GM21423 (cell line): ENCODE measurements at regions not wholly inside any gene's neighbourhood (a gene's known extent, or its start where the extent isn't known, plus 50 kb on each side); places are given as distances from the start of the nearest gene placed in this dataset.
A peak's percentile ranks its signal among the peaks of the same experiment; 100 is the strongest.

Experiments
- ATAC-seq: cut with Tn5 transposase; IDR thresholded peaks from one replicate; pipeline ENCODE4 v1.9.1; 2021; ENCODE audit warnings: mild to moderate bottlenecking, moderate library complexity; ENCODE audit not compliant: unreplicated experiment

- ATAC-seq = no peak
Measured at GRCh38 chr1:232218955-232219865, 410.7 kb downstream of the SIPA1L2 start.

GRCh38 chr1:232213928-232214327, 416.0 kb downstream of the SIPA1L2 start:
- ATAC-seq = no peak

DNA sequence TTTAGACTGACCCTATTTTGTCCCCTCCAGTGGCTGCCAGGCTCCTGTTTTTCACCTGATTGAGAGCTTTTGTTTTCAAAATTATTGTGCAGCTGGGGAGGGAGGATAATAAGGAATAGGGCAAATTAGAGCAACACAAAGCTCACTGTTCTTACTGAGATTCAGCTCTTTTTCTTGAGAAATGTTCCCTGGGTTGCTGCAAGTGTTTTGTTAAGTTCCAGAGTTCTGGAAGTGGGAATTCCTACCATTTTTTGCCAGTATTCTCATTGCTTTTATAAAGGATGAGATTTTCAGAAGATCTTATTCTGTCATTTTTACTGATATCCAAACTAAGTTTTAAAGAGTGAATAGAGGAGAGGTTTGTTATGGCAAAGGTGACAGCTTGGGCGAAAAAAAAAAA, 417.7 kb downstream of the SIPA1L2 start:
- no peak for ATAC-seq

DNA sequence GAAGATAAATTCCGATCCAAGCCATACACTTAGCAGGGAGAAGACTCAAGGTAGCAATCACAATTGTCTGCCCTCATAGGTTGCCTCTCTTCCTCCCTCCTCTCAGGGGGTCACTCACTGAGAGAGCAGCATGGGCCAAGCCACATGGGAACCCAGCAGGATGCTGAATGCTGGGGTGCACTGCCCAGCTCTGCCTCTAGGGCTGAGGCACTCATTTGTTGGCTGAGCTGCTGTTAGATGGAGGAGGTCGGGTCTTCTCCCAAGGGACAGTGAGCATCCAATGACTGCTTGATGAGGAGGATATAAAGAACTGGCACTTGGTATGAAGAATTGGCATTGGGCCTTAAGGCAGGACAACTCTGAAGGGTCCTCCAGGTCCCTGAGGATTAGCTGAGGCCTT, 418.8 kb downstream of the SIPA1L2 start:
- peak; percentile 48 for ATAC-seq

GRCh38 chr1:232209357-232209756, 420.6 kb downstream of the SIPA1L2 start:
- ATAC-seq = no peak

DNA sequence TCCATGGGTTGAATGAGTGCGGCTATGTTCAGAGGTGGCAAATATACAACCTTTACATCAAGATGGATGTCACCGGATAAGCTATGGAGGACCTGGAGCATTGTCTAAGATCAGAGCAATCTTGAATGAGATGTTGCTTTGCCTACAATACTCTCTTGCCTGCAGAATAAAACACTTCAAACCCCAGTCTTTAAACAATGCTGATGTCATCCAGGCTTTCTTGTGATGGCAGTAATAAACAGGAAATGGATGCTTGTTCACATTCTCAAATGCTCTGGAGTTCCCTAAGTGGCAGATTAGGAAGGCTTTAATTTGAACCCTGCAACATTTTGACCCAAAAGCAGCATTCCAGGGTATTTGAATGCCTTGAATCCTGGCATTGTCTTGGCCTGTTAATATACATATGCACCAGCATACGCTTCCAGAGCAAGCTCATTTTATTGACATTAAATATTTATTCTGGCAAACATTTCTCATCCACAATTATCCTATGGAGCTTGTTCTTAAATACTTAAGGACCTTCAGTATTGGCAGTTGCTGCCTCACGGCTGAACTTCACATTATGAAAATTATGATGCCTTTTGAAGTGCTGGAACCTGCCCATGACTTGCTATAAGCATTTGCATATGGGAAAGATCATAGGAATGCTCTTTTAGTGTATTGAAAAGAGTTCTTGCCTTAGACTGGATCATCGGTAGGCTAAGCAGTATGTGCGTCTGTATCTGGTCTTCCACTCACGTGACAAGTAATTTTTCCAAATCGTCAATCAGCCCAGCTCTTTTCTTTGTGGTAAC, 422.7 kb downstream of the SIPA1L2 start:
- ATAC-seq = no peak

GRCh38 chr1:232204269-232204668, 425.7 kb downstream of the SIPA1L2 start:
- ATAC-seq = no peak

DNA sequence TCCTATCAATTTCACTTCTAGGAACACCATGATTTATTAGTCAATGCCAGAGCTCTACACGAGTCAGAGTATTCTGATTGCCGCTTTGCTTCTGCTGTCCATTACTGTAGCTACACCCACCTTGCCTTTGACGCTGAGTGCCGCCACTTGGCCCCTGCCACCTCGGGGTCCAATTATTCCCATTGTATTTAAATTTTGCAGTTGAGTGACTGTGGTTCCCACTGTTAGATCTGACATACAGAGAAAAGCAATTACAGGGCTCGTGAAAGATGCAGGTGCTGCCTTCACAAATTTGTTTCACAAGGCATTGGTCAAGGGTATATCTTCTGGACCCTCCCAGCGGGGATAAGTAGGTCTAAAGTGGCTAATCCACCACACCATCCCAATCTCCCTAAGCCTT, 428.9 kb downstream of the SIPA1L2 start:
- ATAC-seq = no peak

- no peak for ATAC-seq
Measured at GRCh38 chr1:232196042-232196441, 433.9 kb downstream of the SIPA1L2 start.

GRCh38 chr1:232194424-232194823, 435.5 kb downstream of the SIPA1L2 start:
- no peak for ATAC-seq

- no peak for ATAC-seq
Measured at GRCh38 chr1:232193451-232193783, 436.5 kb downstream of the SIPA1L2 start.

- no peak for ATAC-seq
Measured at GRCh38 chr1:232192781-232193450, 437.0 kb downstream of the SIPA1L2 start.

DNA sequence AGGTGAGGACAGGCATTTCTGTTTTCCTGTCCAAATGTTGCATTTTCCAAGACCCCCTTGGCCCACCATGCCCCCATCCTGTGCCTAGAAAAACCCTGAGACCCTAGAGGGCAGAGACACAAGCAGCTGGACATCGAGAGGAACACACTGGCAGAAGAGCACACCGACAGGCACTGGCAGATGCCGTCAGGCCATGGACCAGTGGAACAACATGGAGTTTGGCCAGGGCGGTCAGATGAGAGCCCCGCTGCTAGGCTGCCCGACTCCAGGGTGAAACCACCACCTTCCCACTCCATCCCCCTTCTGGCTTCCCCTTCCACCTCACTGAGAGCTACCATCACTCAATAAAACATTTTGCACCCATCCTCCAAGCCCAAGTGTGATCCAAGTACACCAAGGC, 438.4 kb downstream of the SIPA1L2 start:
- ATAC-seq = no peak

DNA sequence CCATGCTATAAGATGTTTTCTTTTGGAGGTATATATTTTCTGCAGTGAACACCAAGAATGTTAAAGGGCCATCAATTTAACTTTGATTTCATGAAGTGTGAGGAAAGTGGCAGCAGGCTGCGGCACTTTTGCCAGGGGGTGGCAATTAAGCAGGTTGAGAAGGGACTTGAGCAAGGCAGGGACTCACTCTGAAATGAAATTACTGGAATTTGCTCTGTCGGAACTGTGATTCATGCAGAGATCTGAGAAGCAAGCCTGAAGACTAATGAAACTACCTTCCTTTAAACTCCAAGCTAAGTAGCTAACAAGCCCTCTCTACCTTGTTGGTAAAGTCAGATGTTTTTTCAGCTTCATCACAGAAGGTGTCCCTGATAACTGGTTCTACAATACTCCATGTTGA, 441.6 kb downstream of the SIPA1L2 start:
- no peak for ATAC-seq

DNA sequence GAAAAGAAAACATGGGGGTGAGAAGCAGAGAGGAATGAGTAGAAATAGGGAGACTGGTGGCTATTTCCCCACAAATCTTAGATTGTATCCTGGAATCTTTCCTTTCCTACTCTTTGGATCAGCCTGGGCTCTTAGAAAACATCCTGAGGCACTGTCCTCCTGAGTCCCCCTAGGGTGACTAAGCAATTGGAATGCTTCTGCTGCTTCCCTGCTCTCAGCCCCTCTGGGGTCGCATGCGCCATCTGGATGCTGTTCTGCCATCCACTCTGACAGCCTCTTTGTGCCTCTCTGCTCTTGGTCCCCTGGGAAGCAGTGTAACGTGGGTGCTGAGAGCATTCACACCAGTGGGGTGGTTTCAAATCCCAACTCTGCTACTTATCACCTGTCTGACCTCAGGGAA, 443.0 kb downstream of the SIPA1L2 start:
- ATAC-seq = no peak

GRCh38 chr1:232184561-232185530, 445.1 kb downstream of the SIPA1L2 start:
- no peak for ATAC-seq

DNA sequence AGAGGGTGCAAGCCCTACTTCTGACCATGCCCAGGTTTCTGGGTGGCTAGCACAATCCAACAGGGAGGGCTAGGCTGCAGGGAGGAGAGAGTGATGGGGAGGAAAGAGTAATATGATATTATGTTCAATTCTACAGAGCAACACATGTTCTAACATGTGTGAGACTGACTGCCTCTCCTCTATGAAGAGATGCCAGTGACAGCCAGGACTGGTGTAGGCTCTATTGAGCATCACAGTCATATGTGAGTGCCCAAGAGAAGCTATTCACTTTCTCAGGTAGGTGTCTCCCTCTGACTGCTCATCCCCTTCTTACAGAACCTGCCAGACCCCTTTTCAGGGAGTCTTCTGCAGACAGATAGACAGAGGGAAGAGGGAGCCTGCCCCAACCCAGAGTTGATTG, 446.1 kb downstream of the SIPA1L2 start:
- ATAC-seq = no peak

DNA sequence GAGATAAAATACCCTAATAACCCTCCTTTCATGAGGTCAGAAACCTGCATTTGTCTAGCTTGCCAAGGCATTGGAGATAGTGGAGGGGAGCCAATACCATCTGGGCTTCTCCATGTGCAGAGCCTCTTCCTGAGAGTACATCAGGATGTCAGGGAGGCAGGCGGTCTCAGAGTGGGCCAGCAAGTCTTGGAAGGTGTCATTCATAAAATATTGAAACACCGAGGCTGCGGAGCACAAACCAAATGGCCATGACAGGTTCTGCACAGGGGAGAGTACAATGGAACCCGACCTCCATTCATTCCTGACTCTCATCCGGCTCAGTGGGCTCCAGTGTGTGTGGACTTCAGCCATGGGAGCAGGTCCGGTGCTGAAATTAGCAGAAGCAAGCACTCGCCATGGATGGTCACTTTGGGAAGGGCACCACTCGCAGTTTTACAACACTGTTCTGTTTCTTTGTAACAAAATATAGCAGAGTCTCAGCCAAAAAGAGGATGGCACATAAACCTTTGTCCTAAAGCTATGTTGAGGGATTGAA, 446.6 kb downstream of the SIPA1L2 start:
- ATAC-seq = no peak

- ATAC-seq = no peak
Measured at GRCh38 chr1:232182236-232182635, 447.7 kb downstream of the SIPA1L2 start.

DNA sequence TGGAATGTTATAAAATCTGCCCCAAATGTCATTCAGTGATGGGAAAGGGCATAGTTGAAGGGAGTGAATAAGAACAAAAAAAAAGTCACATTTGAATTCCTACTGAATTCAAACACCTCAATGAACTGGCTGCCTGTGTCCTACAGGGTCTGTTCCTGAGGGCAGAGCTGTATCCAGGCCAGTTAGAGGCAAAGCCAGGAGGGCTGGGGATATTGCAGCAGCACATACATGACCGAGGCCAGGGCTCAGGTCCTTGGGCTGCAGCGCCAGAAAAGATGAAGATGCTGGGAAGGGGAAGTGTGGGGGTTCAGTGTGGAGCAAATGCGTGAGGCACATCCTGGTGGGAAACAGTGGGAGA, 449.2 kb downstream of the SIPA1L2 start:
- no peak for ATAC-seq
